HepG2 (cell line): ENCODE measurements at regions not wholly inside any gene's neighbourhood (a gene's known extent, or its start where the extent isn't known, plus 50 kb on each side); places are given as distances from the start of the nearest gene placed in this dataset.

Experiments
- ATAC-seq: fragments of 200-7000 bp; cut with Tn5 transposase; 3 replicates; pipeline ENCODE4 v1.9.1; 2020; ENCODE audit warnings: mild to moderate bottlenecking, moderate library complexity
- BruUV-seq: library from RNA; stranded (reverse); fragments of 400-500 nt; replicated peaks from 2 replicates; lab custom pipeline; 2021; lab: Mats Ljungman, UMichigan
- CTCF ChIA-PET: fragments of 300-600 bp; formaldehyde crosslinking; extraction: SDS; loops from one replicate; lab custom pipeline; 2021; ENCODE audit warnings: low total read pairs, inconsistent platforms, low intra/inter-chr PET ratio; lab: Yijun Ruan, JAX
- POLR2A ChIA-PET: fragments of 350-600 bp; sonication (Branson Sonifier 250); formaldehyde crosslinking; loops from one replicate; lab custom pipeline; 2020; ENCODE audit warnings: antibody characterized with exemption, inconsistent platforms; lab: Yijun Ruan, JAX
- DNase-seq: peaks from one replicate; pipeline ENCODE4 v3.0.0-alpha.2; 2015; ENCODE audit warnings: low spot score
- FAIRE-seq: peaks from 3 replicates; lab custom pipeline; 2011; peaks lifted over from hg19 to GRCh38; lab: Jason Lieb, UNC
- H2AFZ ChIP-seq: one replicate; pipeline ENCODE4 v1.6.1; 2011; ENCODE audit warnings: low read length, inconsistent platforms
- H3K27ac ChIP-seq: fragments of 300-600 bp; 3 replicates; pipeline ENCODE4 v1.8.0; 2011; ENCODE audit warnings: mixed run types, mild to moderate bottlenecking, mixed read lengths, low read length, inconsistent platforms; ENCODE audit not compliant: insufficient read depth; ENCODE audit errors: extremely low read length
- H3K27me3 ChIP-seq, 2 experiments: fragments of 200-600 bp in 1 of 2; 2 replicates in 1 of 2; 3 replicates in 1 of 2; pipeline versions ENCODE4 v1.6.0 to v1.8.0; 2011; ENCODE audit warnings: low read length in 2 of 2, mild to moderate bottlenecking in 2 of 2, moderate library complexity in 2 of 2, inconsistent platforms in 1 of 2; ENCODE audit not compliant: insufficient read depth in 2 of 2, control insufficient read depth in 1 of 2
- H3K36me3 ChIP-seq, 2 experiments: fragments of 200-600 bp in 1 of 2; replicated peaks in 1 of 2; 2 replicates in 1 of 2; 3 replicates in 1 of 2; pipeline versions ENCODE4 v1.5.1 to v1.8.0; 2011; ENCODE audit warnings: low read length in 2 of 2, inconsistent platforms in 1 of 2; ENCODE audit not compliant: insufficient read depth in 2 of 2, control insufficient read depth in 1 of 2
- H3K4me1 ChIP-seq: 2 replicates; pipeline ENCODE4 v1.5.1; 2012; ENCODE audit warnings: low read length, inconsistent platforms; ENCODE audit not compliant: insufficient read depth
- H3K4me2 ChIP-seq: 2 replicates; pipeline ENCODE4 v1.6.0; 2011; ENCODE audit warnings: low read depth, low read length, inconsistent platforms
- H3K4me3 ChIP-seq, 3 experiments: fragments of 200-600 bp in 1 of 3; sonication (generic), shearing (Covaris generic) in 1 of 3; replicated peaks in 1 of 3; 2 replicates each; pipeline ENCODE4 v1.5.1; 2011 to 2016; ENCODE audit warnings: low read length in 3 of 3, inconsistent platforms in 2 of 3, low read depth in 2 of 3, mild to moderate bottlenecking in 2 of 3, control low read depth in 1 of 3, mixed read lengths in 1 of 3; ENCODE audit not compliant: insufficient read depth in 1 of 3
- H3K79me2 ChIP-seq: one replicate; pipeline ENCODE4 v1.6.1; 2011; ENCODE audit warnings: low read length, inconsistent platforms; ENCODE audit not compliant: insufficient read depth
- H3K9ac ChIP-seq: 2 replicates; pipeline ENCODE4 v1.6.0; 2011; ENCODE audit warnings: mild to moderate bottlenecking, low read depth, low read length, inconsistent platforms; ENCODE audit not compliant: insufficient read depth
- H3K9me3 ChIP-seq: 2 replicates; pipeline ENCODE4 v1.5.1; 2012; ENCODE audit warnings: mild to moderate bottlenecking, low read length
- H4K20me1 ChIP-seq: 2 replicates; pipeline ENCODE4 v1.6.0; 2011; ENCODE audit warnings: inconsistent platforms, mild to moderate bottlenecking, low read length, moderate library complexity; ENCODE audit not compliant: insufficient read depth
- ASH2L ChIP-seq: fragments of 300-600, 200-600 bp; sonication (generic); IDR thresholded peaks from 2 replicates; pipeline ENCODE4 v1.7.0; 2017; ENCODE audit warnings: low read depth, mild to moderate bottlenecking, moderate library complexity, mixed read lengths, low read length; ENCODE audit not compliant: insufficient read length
- CBFB ChIP-seq: sonication (generic); formaldehyde crosslinking; IDR thresholded peaks from 2 replicates; pipeline ENCODE4 v1.4.0; 2020; ENCODE audit warnings: missing genetic modification reagents
- GATA4 ChIP-seq: sonication (generic); IDR thresholded peaks from 2 replicates; pipeline ENCODE4 v1.6.1; 2016; ENCODE audit warnings: antibody characterized with exemption, low read depth, borderline replicate concordance
- JDP2 ChIP-seq: sonication (generic); formaldehyde crosslinking; IDR thresholded peaks from 2 replicates; pipeline ENCODE4 v1.8.1; 2022; ENCODE audit warnings: missing genetic modification reagents, borderline replicate concordance
- MAF1 ChIP-seq: sonication (generic); formaldehyde crosslinking; IDR thresholded peaks from 2 replicates; pipeline ENCODE4 v1.5.0; 2020; ENCODE audit warnings: missing genetic modification reagents, borderline replicate concordance
- MIXL1 ChIP-seq: IDR thresholded peaks from 2 replicates; pipeline ENCODE4 v1.6.1; 2016
- MXD3 ChIP-seq: IDR thresholded peaks from 2 replicates; pipeline ENCODE4 v1.6.1; 2016; ENCODE audit warnings: mild to moderate bottlenecking, missing biosample characterization, missing genetic modification reagents
- PCBP1 ChIP-seq: fragments of 200-400 bp; formaldehyde crosslinking; IDR thresholded peaks from 2 replicates; pipeline ENCODE4 v1.6.1; 2017; ENCODE audit warnings: mild to moderate bottlenecking, low read depth, low read length, borderline replicate concordance
- SMAD3 ChIP-seq: sonication (generic); formaldehyde crosslinking; IDR thresholded peaks from 2 replicates; pipeline ENCODE4 v1.4.0; 2020; ENCODE audit warnings: missing genetic modification reagents
- THYN1 ChIP-seq: sonication (generic); formaldehyde crosslinking; IDR thresholded peaks from 2 replicates; pipeline ENCODE4 v1.8.1; 2023; ENCODE audit warnings: low read depth, mild to moderate bottlenecking, moderate library complexity, missing genetic modification reagents, borderline replicate concordance
- ZBTB14 ChIP-seq: sonication (generic); formaldehyde crosslinking; IDR thresholded peaks from 2 replicates; pipeline ENCODE4 v1.4.0; 2020; ENCODE audit warnings: missing genetic modification reagents
- ZNF280D ChIP-seq: sonication (generic); formaldehyde crosslinking; IDR thresholded peaks from 2 replicates; pipeline ENCODE4 v1.5.1; 2020; ENCODE audit warnings: mild to moderate bottlenecking, missing genetic modification reagents
- ZNF329 ChIP-seq: sonication (generic); formaldehyde crosslinking; IDR thresholded peaks from 2 replicates; pipeline ENCODE4 v1.9.0; 2021; ENCODE audit warnings: low read depth, mild to moderate bottlenecking, missing genetic modification reagents
- ZNF431 ChIP-seq: sonication (generic); formaldehyde crosslinking; IDR thresholded peaks from 2 replicates; pipeline ENCODE4 v1.9.0; 2022; ENCODE audit warnings: missing genetic modification reagents, low read depth, mild to moderate bottlenecking, borderline replicate concordance
- ZNF567 ChIP-seq: sonication (generic); formaldehyde crosslinking; IDR thresholded peaks from 2 replicates; pipeline ENCODE4 v1.8.1; 2023; ENCODE audit warnings: mild to moderate bottlenecking, missing genetic modification reagents, borderline replicate concordance
- ZNF747 ChIP-seq: sonication (generic); formaldehyde crosslinking; IDR thresholded peaks from 2 replicates; pipeline ENCODE4 v1.8.1; 2023; ENCODE audit warnings: missing genetic modification reagents, mild to moderate bottlenecking, borderline replicate concordance
- ZNF883 ChIP-seq: sonication (generic); formaldehyde crosslinking; IDR thresholded peaks from 2 replicates; pipeline ENCODE4 v1.5.1; 2020; ENCODE audit warnings: mild to moderate bottlenecking, missing genetic modification reagents; ENCODE audit errors: not compliant biosample characterization
- WGBS: methylation state at CpG from one replicate; pipeline ENCODE4 v1.1.6; 2017; ENCODE audit warnings: low lambda C conversion rate; 5-methylcytosine and 5-hydroxymethylcytosine counted together
- in situ Hi-C: cut with HindIII; loops from 2 replicates; pipeline ENCODE4 v1.10.0; 2017; ENCODE audit warnings: low pct_unique_long_range_greater_than_20kb; ENCODE audit not compliant: extremely low pct_ligation_motif_present
- intact Hi-C: fragments of 100-400 bp; cut with micrococcal nuclease; formaldehyde crosslinking; loops from one replicate; pipeline ENCODE4 v1.10.0; 2022; ENCODE audit not compliant: unreplicated experiment

DNA sequence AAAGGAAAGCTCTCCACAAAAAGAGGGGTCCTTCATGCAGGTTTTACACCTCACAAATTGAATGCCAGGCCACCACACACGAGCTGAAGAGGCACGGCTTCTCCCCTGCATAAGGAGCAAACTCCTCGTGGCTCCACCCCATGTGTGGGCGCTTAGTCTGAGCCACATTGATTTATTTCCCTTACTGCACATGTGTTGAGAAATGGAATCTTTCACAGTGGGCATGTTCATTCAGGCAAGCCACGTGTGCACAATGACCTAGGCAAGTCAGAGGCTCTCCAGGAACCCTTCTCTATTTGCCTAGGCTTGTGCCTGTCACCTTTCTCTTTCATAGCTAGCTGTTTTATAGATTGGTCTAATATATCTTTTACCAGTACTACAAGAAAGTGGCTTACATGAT is 120.5 kb downstream of the LTN1 start:
- no peak for FAIRE-seq
- TF ChIP-seq MXD3 (CRISPR knock-in tag): no peak
- TF ChIP-seq MAF1 (CRISPR knock-in tag): no peak
- TF ChIP-seq JDP2 (CRISPR knock-in tag): no peak
- TF ChIP-seq SMAD3 (CRISPR knock-in tag): no peak
- no peak for TF ChIP-seq PCBP1
- TF ChIP-seq ZNF567 (CRISPR knock-in tag): no peak
- TF ChIP-seq THYN1 (CRISPR knock-in tag): no peak
- no peak for TF ChIP-seq ZBTB14 (CRISPR knock-in tag)
- no peak for TF ChIP-seq ZNF329 (CRISPR knock-in tag)
- no peak for TF ChIP-seq ZNF431
- no peak for TF ChIP-seq CBFB (CRISPR knock-in tag)
- TF ChIP-seq ZNF280D (CRISPR knock-in tag): no peak
- TF ChIP-seq MIXL1: no peak
- no peak for TF ChIP-seq GATA4
- TF ChIP-seq ZNF883 (CRISPR knock-in tag): no peak
- TF ChIP-seq ZNF747: no peak
- no peak for TF ChIP-seq ASH2L
- no peaks in the 10 kb centered on the region for H3K27me3 ChIP-seq
- ChIA-PET POLR2A (no interaction called here), CTCF (no interaction called here)
- no peak for ATAC-seq
- H3K4me1 ChIP-seq: no peaks in the 10 kb centered on the region
- no peak overlapping the region for H3K27ac ChIP-seq
- H4K20me1 ChIP-seq: no peaks in the 10 kb centered on the region
- H3K4me2 ChIP-seq: no peak overlapping the region
- intact Hi-C loops (no loop called here), in situ Hi-C loops (no loop called here)
- no peak overlapping the region for H3K4me3 ChIP-seq
- DNase-seq: no peak
- no TSS peak for BruUV-seq
- WGBS: 93% methylated on average over 5 of the region's 5 CpGs
- H2AFZ ChIP-seq: no peak overlapping the region
- peaks cover 7 to 24% of the 10 kb centered on the region in 2 experiments; a peak in 4 of 5 replicates for H3K36me3 ChIP-seq
- no peaks in the 10 kb centered on the region for H3K79me2 ChIP-seq
- no peak overlapping the region for H3K9ac ChIP-seq
- H3K9me3 ChIP-seq: no peaks in the 10 kb centered on the region
